PFSK-1 (cell line): ENCODE measurements at regions not wholly inside any gene's neighbourhood (a gene's known extent, or its start where the extent isn't known, plus 50 kb on each side); places are given as distances from the start of the nearest gene placed in this dataset.

ENCODE experiments used
- FOXP2 ChIP-seq: optimal IDR thresholded peaks from 2 replicates; pipeline ENCODE3; 2011; ENCODE audit warnings: borderline replicate concordance, control low read depth, inconsistent platforms; ENCODE audit not compliant: insufficient read depth; ENCODE audit errors: extremely low read length, extremely low read depth
- POLR2AphosphoS5 ChIP-seq: IDR thresholded peaks from 2 replicates; pipeline ENCODE4 v1.6.1; 2012; ENCODE audit warnings: low read depth, mild to moderate bottlenecking, control low read depth, low read length, moderate library complexity
- SIN3A ChIP-seq: IDR thresholded peaks from 2 replicates; pipeline ENCODE4 v1.6.1; 2012; ENCODE audit warnings: mild to moderate bottlenecking, low read length, moderate library complexity, borderline replicate concordance; ENCODE audit not compliant: insufficient read depth
- TAF1 ChIP-seq: IDR thresholded peaks from 2 replicates; pipeline ENCODE4 v1.6.1; 2012; ENCODE audit warnings: low read length, control low read depth, borderline replicate concordance; ENCODE audit not compliant: insufficient read depth
- TF ChIP-seq, protein P1 (sequence below), 2 experiments: IDR thresholded peaks; 2 replicates each; pipeline versions ENCODE4 v1.6.1 to v1.8.0; 2011 to 2012; ENCODE audit warnings: low read depth in 2 of 2, low read length in 2 of 2, control low read depth in 1 of 2, inconsistent platforms in 1 of 2, mild to moderate bottlenecking in 1 of 2, moderate library complexity in 1 of 2; ENCODE audit not compliant: insufficient read depth in 1 of 2

DNA sequence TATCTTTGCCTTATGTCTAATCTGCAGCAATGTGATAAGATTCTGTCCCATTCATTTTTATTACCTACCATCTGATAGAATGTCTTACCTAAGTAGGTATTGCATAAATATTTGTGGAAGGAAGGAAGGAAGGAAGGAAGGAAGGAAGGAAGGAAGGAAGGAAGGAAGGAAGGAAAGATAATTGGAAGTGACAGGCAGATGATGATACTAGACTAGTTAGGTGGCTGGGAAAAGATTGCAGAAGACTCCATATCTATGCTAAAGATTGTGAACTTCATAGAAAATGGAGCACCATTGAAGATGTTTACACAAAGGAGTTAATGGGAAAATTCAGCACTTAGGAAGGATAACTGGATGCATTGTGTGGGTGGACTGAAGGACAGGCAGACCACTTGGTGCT lies 909.0 kb downstream of the EPHA4 start:
- TF ChIP-seq SIN3A (no peak), POLR2AphosphoS5 (no peak), FOXP2 (no peak), TAF1 (no peak)
- TF ChIP-seq, protein P1, sequence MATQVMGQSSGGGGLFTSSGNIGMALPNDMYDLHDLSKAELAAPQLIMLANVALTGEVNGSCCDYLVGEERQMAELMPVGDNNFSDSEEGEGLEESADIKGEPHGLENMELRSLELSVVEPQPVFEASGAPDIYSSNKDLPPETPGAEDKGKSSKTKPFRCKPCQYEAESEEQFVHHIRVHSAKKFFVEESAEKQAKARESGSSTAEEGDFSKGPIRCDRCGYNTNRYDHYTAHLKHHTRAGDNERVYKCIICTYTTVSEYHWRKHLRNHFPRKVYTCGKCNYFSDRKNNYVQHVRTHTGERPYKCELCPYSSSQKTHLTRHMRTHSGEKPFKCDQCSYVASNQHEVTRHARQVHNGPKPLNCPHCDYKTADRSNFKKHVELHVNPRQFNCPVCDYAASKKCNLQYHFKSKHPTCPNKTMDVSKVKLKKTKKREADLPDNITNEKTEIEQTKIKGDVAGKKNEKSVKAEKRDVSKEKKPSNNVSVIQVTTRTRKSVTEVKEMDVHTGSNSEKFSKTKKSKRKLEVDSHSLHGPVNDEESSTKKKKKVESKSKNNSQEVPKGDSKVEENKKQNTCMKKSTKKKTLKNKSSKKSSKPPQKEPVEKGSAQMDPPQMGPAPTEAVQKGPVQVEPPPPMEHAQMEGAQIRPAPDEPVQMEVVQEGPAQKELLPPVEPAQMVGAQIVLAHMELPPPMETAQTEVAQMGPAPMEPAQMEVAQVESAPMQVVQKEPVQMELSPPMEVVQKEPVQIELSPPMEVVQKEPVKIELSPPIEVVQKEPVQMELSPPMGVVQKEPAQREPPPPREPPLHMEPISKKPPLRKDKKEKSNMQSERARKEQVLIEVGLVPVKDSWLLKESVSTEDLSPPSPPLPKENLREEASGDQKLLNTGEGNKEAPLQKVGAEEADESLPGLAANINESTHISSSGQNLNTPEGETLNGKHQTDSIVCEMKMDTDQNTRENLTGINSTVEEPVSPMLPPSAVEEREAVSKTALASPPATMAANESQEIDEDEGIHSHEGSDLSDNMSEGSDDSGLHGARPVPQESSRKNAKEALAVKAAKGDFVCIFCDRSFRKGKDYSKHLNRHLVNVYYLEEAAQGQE (IDR thresholded peaks at IDR 0.05; ENCODE audit: insufficient read depth in 1 of 2, low read depth in 2 of 2, low read length in 2 of 2) = no peak

DNA sequence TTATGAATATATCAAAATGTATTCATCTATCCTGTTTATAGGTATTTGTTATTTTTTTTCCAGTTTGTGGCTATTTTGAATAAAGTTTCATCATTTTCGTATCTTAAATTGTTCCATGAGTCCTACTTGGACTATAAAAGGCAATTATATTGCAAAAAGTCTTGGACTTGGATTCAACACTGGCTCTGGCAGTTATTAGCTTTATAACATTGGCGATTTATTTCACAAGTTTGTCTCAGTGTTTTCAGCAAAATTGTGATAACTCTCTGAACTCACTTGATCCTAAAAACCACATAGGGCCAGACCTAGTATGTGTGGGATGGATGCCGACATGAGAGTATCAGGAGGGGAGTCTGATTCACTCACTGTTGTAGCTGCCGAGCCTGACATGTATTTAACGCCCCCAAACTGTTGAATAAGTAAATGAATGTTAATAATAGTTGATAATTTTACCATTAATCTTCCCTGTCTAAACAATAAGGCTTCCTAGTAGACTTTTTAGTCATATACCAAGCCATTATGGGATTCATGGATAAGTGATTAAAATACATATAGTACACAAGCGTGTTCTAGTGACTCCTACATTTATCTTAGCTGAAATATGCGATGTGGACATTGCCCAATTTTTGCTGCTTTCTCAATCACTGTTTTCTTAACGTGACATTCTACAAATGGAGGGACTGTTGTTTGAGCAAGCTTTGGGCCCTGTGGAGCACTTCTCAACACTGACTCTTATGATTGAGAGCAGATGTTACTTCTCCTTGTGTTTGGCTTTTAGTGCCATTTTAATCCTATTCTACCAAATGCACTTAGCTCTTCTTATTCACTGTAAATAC lies 907.6 kb downstream of the EPHA4 start:
- TF ChIP-seq FOXP2 (no peak), SIN3A (no peak), TAF1 (no peak), POLR2AphosphoS5 (no peak)
- TF ChIP-seq, protein P1 (IDR thresholded peaks at IDR 0.05; ENCODE audit: insufficient read depth in 1 of 2, low read depth in 2 of 2, low read length in 2 of 2) = no peak

- no peak for TF ChIP-seq TAF1
- TF ChIP-seq POLR2AphosphoS5 = no peak
- TF ChIP-seq SIN3A = no peak
- no peak for TF ChIP-seq FOXP2
- TF ChIP-seq, protein P1 (IDR thresholded peaks at IDR 0.05; ENCODE audit: insufficient read depth in 1 of 2, low read depth in 2 of 2, low read length in 2 of 2) = no peak
Observed at GRCh38 chr2:220665108-220665471, 907.0 kb downstream of the EPHA4 start.

- TF ChIP-seq, protein P1 (IDR thresholded peaks at IDR 0.05; ENCODE audit: insufficient read depth in 1 of 2, low read depth in 2 of 2, low read length in 2 of 2) = no peak
- no peak for TF ChIP-seq TAF1
- no peak for TF ChIP-seq FOXP2
- TF ChIP-seq SIN3A = no peak
- no peak for TF ChIP-seq POLR2AphosphoS5
Observed at GRCh38 chr2:220669324-220669723, 902.8 kb downstream of the EPHA4 start.

GRCh38 chr2:220670511-220670910 lies 901.6 kb downstream of the EPHA4 start:
- TF ChIP-seq, protein P1 (IDR thresholded peaks at IDR 0.05; ENCODE audit: insufficient read depth in 1 of 2, low read depth in 2 of 2, low read length in 2 of 2) = no peak
- TF ChIP-seq TAF1 (no peak), POLR2AphosphoS5 (no peak), FOXP2 (no peak), SIN3A (no peak)
